ENCODE measurements at regions not wholly inside any gene's neighbourhood (a gene's known extent, or its start where the extent isn't known, plus 50 kb on each side); places are given as distances from the start of the nearest gene placed in this dataset.

GRCh38 chr6:11909696-11910132, 102.4 kb upstream of the HIVEP1 start:
- H4K20me1 ChIP-seq (ENCODE audit: low read depth), result no peaks in the 10 kb centered on the region
- no peaks in the 10 kb centered on the region for H3F3A ChIP-seq (ENCODE audit: low read depth)
- H3K4me1 Mint-ChIP-seq, result no peaks in the 10 kb centered on the region
- no peaks in the 10 kb centered on the region for H3K79me2 ChIP-seq (ENCODE audit: low read depth)
- H3K4me2 ChIP-seq, result no peak overlapping the region
- peaks cover 11% of the 10 kb centered on the region for H3K9me3 Mint-ChIP-seq
- no peaks in the 10 kb centered on the region for H3K27me3 Mint-ChIP-seq (ENCODE audit: insufficient read depth, low read depth)
- peaks cover 8% of the 10 kb centered on the region for H3K9me3 ChIP-seq (ENCODE audit: low read depth)
- no peak overlapping the region for H2AFZ ChIP-seq (replicated peaks)
- H3K36me3 Mint-ChIP-seq, result no peaks in the 10 kb centered on the region
- H3K4me3 ChIP-seq, result no peak overlapping the region
- no peak for DNase-seq (ENCODE audit: low spot score)
- H3K27me3 ChIP-seq, result no peaks in the 10 kb centered on the region
- H3K27ac Mint-ChIP-seq, result no peak overlapping the region
- H3K4me1 ChIP-seq, result no peaks in the 10 kb centered on the region
- no peak for TF ChIP-seq EZH2 (IDR thresholded peaks at IDR 0.05)
- no peak for TF ChIP-seq EZH2phosphoT487 (IDR thresholded peaks at IDR 0.05)
- TF ChIP-seq CTCF (IDR thresholded peaks at IDR 0.05), result no peak
- no peaks in the 10 kb centered on the region for H3K36me3 ChIP-seq
- no peak overlapping the region for H3K4me3 Mint-ChIP-seq
- no peak overlapping the region for H3K9ac ChIP-seq
- H3K27ac ChIP-seq, result no peak overlapping the region

- TF ChIP-seq EZH2phosphoT487 (IDR thresholded peaks at IDR 0.05) (no peak), EZH2 (IDR thresholded peaks at IDR 0.05) (no peak), CTCF (IDR thresholded peaks at IDR 0.05) (no peak)
- Histone ChIP-seq H3K4me1 (no peaks in the 10 kb centered on the region), H3K36me3 (no peaks in the 10 kb centered on the region), H3K9me3 (ENCODE audit: low read depth) (peaks cover 8% of the 10 kb centered on the region), H3K4me2 (no peak overlapping the region), H3K9ac (no peak overlapping the region), H2AFZ (replicated peaks) (no peak overlapping the region), H3F3A (ENCODE audit: low read depth) (no peaks in the 10 kb centered on the region), H3K79me2 (ENCODE audit: low read depth) (no peaks in the 10 kb centered on the region), H3K27ac (no peak overlapping the region), H4K20me1 (ENCODE audit: low read depth) (no peaks in the 10 kb centered on the region), H3K27me3 (no peaks in the 10 kb centered on the region), H3K4me3 (no peak overlapping the region)
- Mint-ChIP-seq H3K27me3 (ENCODE audit: insufficient read depth, low read depth) (no peaks in the 10 kb centered on the region), H3K27ac (no peak overlapping the region), H3K9me3 (peaks cover 11% of the 10 kb centered on the region), H3K4me1 (no peaks in the 10 kb centered on the region), H3K36me3 (no peaks in the 10 kb centered on the region), H3K4me3 (no peak overlapping the region)
- no peak for DNase-seq (ENCODE audit: low spot score)
Measured at GRCh38 chr6:11908436-11909105, 103.5 kb upstream of the HIVEP1 start.

GRCh38 chr6:11903645-11904044, 108.5 kb upstream of the HIVEP1 start:
- no peak for DNase-seq (ENCODE audit: low spot score)
- Mint-ChIP-seq H3K4me3 (no peak overlapping the region), H3K27me3 (ENCODE audit: insufficient read depth, low read depth) (no peaks in the 10 kb centered on the region), H3K4me1 (peaks cover 6% of the 10 kb centered on the region), H3K9me3 (peaks cover 9% of the 10 kb centered on the region), H3K27ac (no peak overlapping the region), H3K36me3 (no peaks in the 10 kb centered on the region)
- Histone ChIP-seq H3K4me2 (no peak overlapping the region), H3K79me2 (ENCODE audit: low read depth) (no peaks in the 10 kb centered on the region), H3K4me1 (peaks cover 16% of the 10 kb centered on the region), H3K9me3 (ENCODE audit: low read depth) (no peaks in the 10 kb centered on the region), H2AFZ (replicated peaks) (no peak overlapping the region), H4K20me1 (ENCODE audit: low read depth) (no peaks in the 10 kb centered on the region), H3K4me3 (no peak overlapping the region), H3K36me3 (no peaks in the 10 kb centered on the region), H3K27ac (no peak overlapping the region), H3K9ac (no peak overlapping the region), H3K27me3 (no peaks in the 10 kb centered on the region), H3F3A (ENCODE audit: low read depth) (peaks cover 16% of the 10 kb centered on the region)
- TF ChIP-seq CTCF (IDR thresholded peaks at IDR 0.05) (no peak), EZH2 (IDR thresholded peaks at IDR 0.05) (no peak), EZH2phosphoT487 (IDR thresholded peaks at IDR 0.05) (no peak)

All from neural progenitor cell (in vitro differentiated cells).